ENCODE measurements at regions not wholly inside any gene's neighbourhood (a gene's known extent, or its start where the extent isn't known, plus 50 kb on each side); places are given as distances from the start of the nearest gene placed in this dataset.

DNA sequence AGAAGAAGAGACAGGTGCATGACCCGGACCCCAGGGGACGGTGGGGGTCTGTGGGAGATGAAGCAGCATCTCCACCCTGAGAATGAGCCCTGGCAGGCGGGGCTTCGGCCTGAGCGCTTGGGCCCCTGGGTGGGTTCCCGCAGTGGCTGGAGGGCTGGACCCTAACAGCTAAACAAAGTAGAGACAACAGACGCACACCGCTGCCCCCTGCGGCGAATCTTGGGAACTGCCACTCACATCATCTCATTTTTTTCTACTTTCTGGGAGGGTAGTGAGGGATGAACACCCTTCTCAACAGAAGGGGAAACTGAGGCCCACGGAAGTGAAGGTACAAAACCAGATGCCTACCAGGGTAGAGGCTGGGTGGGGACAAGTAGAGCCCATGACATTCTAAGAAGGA lies 104.7 kb downstream of the RFLNA start:
- H3K4me1 ChIP-seq (ENCODE audit: control insufficient read depth in 1 of 2, insufficient read depth in 2 of 2, low read length in 2 of 2), result peaks cover 1 to 36% of the 10 kb centered on the region in 2 experiments; a peak in 3 of 4 replicates
- ChIA-PET RAD21 (ENCODE audit: low non-redundant PET in 1 of 2, low total read pairs in 2 of 2, uncharacterized antibody in 2 of 2, unreplicated experiment in 2 of 2) (no interaction called here), POLR2A (no interaction called here)

More for the DNA sequence above, 104.7 kb downstream of the RFLNA start:
- no peaks in the 10 kb centered on the region for H4K20me1 ChIP-seq (ENCODE audit: insufficient read depth)
- H3K27me3 ChIP-seq (ENCODE audit: insufficient read depth, low read length), result no peaks in the 10 kb centered on the region
- no peak overlapping the region for H3K9ac ChIP-seq (ENCODE audit: low read length)
- DNase-seq (ENCODE audit: low read depth, low spot score), result no peak
- no TSS peak for BruUV-seq (replicated peaks)
- H3K4me3 ChIP-seq (replicated peaks in 1 of 2; ENCODE audit: low read depth in 1 of 2, low read length in 2 of 2), result no peak overlapping the region
- no peaks in the 10 kb centered on the region for H3K9me3 ChIP-seq (ENCODE audit: control insufficient read depth in 1 of 2, insufficient read depth in 1 of 2, low read depth in 1 of 2, low read length in 2 of 2)
- H3K79me2 ChIP-seq (ENCODE audit: insufficient read depth, low read length), result no peaks in the 10 kb centered on the region
- ATAC-seq, result peak; percentile 67
- H3K27ac ChIP-seq (ENCODE audit: low read depth, low read length), result no peak overlapping the region
- intact Hi-C loops (cut with micrococcal nuclease), result loop anchor here (10.0 kb wide), 1 partner anchor 165 kb away; the partner anchor contains the start of gene NCOR2
- TF ChIP-seq CTCF (IDR thresholded peaks at IDR 0.05 in 2 of 3, conservative IDR thresholded peaks at IDR 0.05 in 1 of 3; ENCODE audit: borderline replicate concordance in 1 of 3, insufficient read depth in 1 of 3, low read depth in 2 of 3, low read length in 2 of 3) (peak in 2 of 3 experiments; percentile 66 to 76; a peak in 4 of 6 replicates), EZH2phosphoT487 (IDR thresholded peaks at IDR 0.05; ENCODE audit: borderline replicate concordance) (no peak)
- H2AFZ ChIP-seq (ENCODE audit: low read depth, low read length, poor library complexity, severe bottlenecking), result no peak overlapping the region
- H3K9me2 ChIP-seq (ENCODE audit: insufficient read depth), result no peaks in the 10 kb centered on the region
- peaks cover 3 to 11% of the 10 kb centered on the region in 2 experiments; a peak in 3 of 4 replicates for H3K36me3 ChIP-seq (ENCODE audit: control insufficient read depth in 1 of 2, insufficient read depth in 2 of 2, low read length in 2 of 2)
- CTCF ChIA-PET, result interaction anchor here (0.6 to 1.5 kb wide), 5 partner anchors 9 to 363 kb away, joined by 3 to 6 read pairs (median 4); no protein-coding TSS in a partner anchor
- H3K4me2 ChIP-seq (ENCODE audit: low read length), result no peak overlapping the region
